OCI-LY1 (cell line): ENCODE measurements at regions not wholly inside any gene's neighbourhood (a gene's known extent, or its start where the extent isn't known, plus 50 kb on each side); places are given as distances from the start of the nearest gene placed in this dataset.

ENCODE experiments used
- H2AFZ ChIP-seq: fragments of 200-600 bp; sonication (generic), shearing (Covaris generic); 2 replicates; pipeline ENCODE4 v1.6.0; 2014; ENCODE audit warnings: antibody characterized with exemption, mild to moderate bottlenecking, low read length
- H3F3A ChIP-seq: fragments of 200-600 bp; sonication (generic), shearing (Covaris generic); 2 replicates; pipeline ENCODE4 v1.6.0; 2014; ENCODE audit warnings: mild to moderate bottlenecking, antibody characterized with exemption, low read length, moderate library complexity; ENCODE audit not compliant: insufficient read depth
- H3K27ac ChIP-seq: fragments of 200-600 bp; sonication (generic); 2 replicates; pipeline ENCODE4 v1.5.1; 2014; ENCODE audit warnings: low read length, mixed run types, mild to moderate bottlenecking, low read depth; ENCODE audit not compliant: poor library complexity, severe bottlenecking
- H3K27me3 ChIP-seq: fragments of 200-600 bp; sonication (generic); 2 replicates; pipeline ENCODE4 v1.6.0; 2014; ENCODE audit warnings: antibody characterized with exemption, mild to moderate bottlenecking, low read length, moderate library complexity; ENCODE audit not compliant: insufficient read depth
- H3K36me3 ChIP-seq: fragments of 200-600 bp; sonication (generic); 2 replicates; pipeline ENCODE4 v1.6.1; 2014; ENCODE audit warnings: mild to moderate bottlenecking, antibody characterized with exemption, low read length, moderate library complexity, mixed read lengths; ENCODE audit not compliant: insufficient read depth
- H3K4me1 ChIP-seq: fragments of 200-600 bp; sonication (generic); 2 replicates; pipeline ENCODE4 v1.5.1; 2014; ENCODE audit warnings: mild to moderate bottlenecking, low read length, moderate library complexity; ENCODE audit not compliant: insufficient read depth, severe bottlenecking
- H3K4me2 ChIP-seq: fragments of 200-600 bp; sonication (generic), shearing (Covaris generic); 2 replicates; pipeline ENCODE4 v1.6.1; 2014; ENCODE audit warnings: low read length
- H3K4me3 ChIP-seq: fragments of 200-600 bp; sonication (generic); 2 replicates; pipeline ENCODE4 v1.5.1; 2014; ENCODE audit warnings: low read length, low read depth, mild to moderate bottlenecking, mixed read lengths; ENCODE audit not compliant: poor library complexity, severe bottlenecking
- H3K79me2 ChIP-seq: fragments of 200-600 bp; shearing (Covaris generic); 2 replicates; pipeline ENCODE4 v1.6.1; 2016; ENCODE audit warnings: mixed run types, low read length, mixed read lengths; ENCODE audit not compliant: insufficient read depth
- H3K9ac ChIP-seq: fragments of 200-600 bp; sonication (generic), shearing (Covaris generic); 2 replicates; pipeline ENCODE4 v1.6.1; 2014; ENCODE audit warnings: mild to moderate bottlenecking, low read length, mixed read lengths
- H3K9me2 ChIP-seq: fragments of 200-600 bp; sonication (generic), shearing (Covaris generic); 2 replicates; pipeline ENCODE4 v1.6.1; 2014; ENCODE audit warnings: low read depth, mild to moderate bottlenecking, low read length, mixed read lengths
- H3K9me3 ChIP-seq: fragments of 200-600 bp; shearing (Covaris generic); 2 replicates; pipeline ENCODE4 v1.6.1; 2014; ENCODE audit warnings: low read length, mixed read lengths
- H4K20me1 ChIP-seq: fragments of 200-600 bp; sonication (generic), shearing (Covaris generic); 2 replicates; pipeline ENCODE4 v1.6.0; 2016; ENCODE audit warnings: mild to moderate bottlenecking, low read length; ENCODE audit not compliant: insufficient read depth
- EZH2 ChIP-seq: fragments of 200-600 bp; sonication (generic), shearing (Covaris generic); IDR thresholded peaks from 2 replicates; pipeline ENCODE4 v1.8.0; 2017; ENCODE audit warnings: borderline replicate concordance, mixed run types, mild to moderate bottlenecking, antibody characterized with exemption, low read length, moderate library complexity, mixed read lengths
- TF ChIP-seq, protein P1 (sequence below): fragments of 200-600 bp; sonication (generic), shearing (Covaris generic); IDR thresholded peaks from 2 replicates; pipeline ENCODE4 v1.5.1; 2017; ENCODE audit warnings: mild to moderate bottlenecking, antibody characterized with exemption, low read length, moderate library complexity, mixed read lengths

GRCh38 chr3:15884132-15884531 lies 86.4 kb upstream of the ANKRD28 start:
- no peak overlapping the region for H3K9ac ChIP-seq
- no peaks in the 10 kb centered on the region for H3K4me1 ChIP-seq
- no peaks in the 10 kb centered on the region for H3K9me2 ChIP-seq
- H3K36me3 ChIP-seq, result no peaks in the 10 kb centered on the region
- no peaks in the 10 kb centered on the region for H3K27me3 ChIP-seq
- TF ChIP-seq, protein P1, sequence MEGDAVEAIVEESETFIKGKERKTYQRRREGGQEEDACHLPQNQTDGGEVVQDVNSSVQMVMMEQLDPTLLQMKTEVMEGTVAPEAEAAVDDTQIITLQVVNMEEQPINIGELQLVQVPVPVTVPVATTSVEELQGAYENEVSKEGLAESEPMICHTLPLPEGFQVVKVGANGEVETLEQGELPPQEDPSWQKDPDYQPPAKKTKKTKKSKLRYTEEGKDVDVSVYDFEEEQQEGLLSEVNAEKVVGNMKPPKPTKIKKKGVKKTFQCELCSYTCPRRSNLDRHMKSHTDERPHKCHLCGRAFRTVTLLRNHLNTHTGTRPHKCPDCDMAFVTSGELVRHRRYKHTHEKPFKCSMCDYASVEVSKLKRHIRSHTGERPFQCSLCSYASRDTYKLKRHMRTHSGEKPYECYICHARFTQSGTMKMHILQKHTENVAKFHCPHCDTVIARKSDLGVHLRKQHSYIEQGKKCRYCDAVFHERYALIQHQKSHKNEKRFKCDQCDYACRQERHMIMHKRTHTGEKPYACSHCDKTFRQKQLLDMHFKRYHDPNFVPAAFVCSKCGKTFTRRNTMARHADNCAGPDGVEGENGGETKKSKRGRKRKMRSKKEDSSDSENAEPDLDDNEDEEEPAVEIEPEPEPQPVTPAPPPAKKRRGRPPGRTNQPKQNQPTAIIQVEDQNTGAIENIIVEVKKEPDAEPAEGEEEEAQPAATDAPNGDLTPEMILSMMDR, result no peak
- no peak for TF ChIP-seq EZH2
- no peak overlapping the region for H3K27ac ChIP-seq
- H3K4me2 ChIP-seq, result no peak overlapping the region
- no peaks in the 10 kb centered on the region for H3K9me3 ChIP-seq
- no peaks in the 10 kb centered on the region for H3F3A ChIP-seq
- H3K4me3 ChIP-seq, result no peak overlapping the region
- H2AFZ ChIP-seq, result no peak overlapping the region
- no peaks in the 10 kb centered on the region for H4K20me1 ChIP-seq
- H3K79me2 ChIP-seq, result no peaks in the 10 kb centered on the region

DNA sequence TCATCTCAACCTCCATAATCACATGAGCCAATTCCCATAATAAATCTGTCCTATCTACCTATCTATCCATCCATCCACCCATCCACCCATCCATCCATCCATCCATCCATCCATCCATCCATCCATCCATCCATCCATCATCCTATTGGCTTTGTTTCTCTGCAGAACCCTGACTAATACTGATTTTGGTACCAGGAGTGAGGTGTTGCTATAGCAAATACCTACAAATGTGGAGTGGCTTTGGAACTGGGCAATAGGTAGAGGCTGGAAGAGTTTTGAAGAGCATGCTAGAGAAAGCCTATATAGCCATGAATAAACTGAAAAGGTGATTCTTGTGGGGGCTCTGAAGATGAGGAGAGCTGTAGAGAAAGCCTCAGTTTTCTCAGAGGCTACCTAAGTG lies 88.7 kb upstream of the ANKRD28 start:
- Histone ChIP-seq H3K9me3 (no peaks in the 10 kb centered on the region), H3K9me2 (no peaks in the 10 kb centered on the region), H3F3A (no peaks in the 10 kb centered on the region), H3K79me2 (no peaks in the 10 kb centered on the region), H4K20me1 (no peaks in the 10 kb centered on the region), H3K4me1 (no peaks in the 10 kb centered on the region), H3K27ac (no peak overlapping the region), H2AFZ (no peak overlapping the region), H3K9ac (no peak overlapping the region), H3K4me2 (no peak overlapping the region), H3K4me3 (no peak overlapping the region), H3K36me3 (no peaks in the 10 kb centered on the region; the same call in 1 of the 2 replicates), H3K27me3 (no peaks in the 10 kb centered on the region)
- TF ChIP-seq EZH2, result no peak
- TF ChIP-seq, protein P1, result no peak

DNA sequence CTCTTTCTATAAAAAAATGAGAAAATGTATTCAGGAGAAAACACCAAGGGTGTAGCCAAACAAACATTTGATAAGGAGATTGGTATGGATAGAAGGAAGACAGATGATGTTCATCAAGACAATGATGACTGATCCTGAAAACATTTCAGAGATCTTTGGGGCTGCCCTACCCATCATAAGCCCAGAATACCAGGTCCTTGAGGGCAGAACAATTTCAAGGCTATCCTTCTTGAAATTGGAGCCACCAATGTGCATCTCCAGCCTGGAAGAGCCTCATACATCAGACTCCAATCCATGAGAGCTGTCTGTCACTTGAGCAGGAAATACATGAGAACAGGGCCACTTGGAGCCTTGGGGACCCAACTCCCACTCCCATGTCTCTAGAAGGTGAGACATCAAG lies 89.5 kb upstream of the ANKRD28 start:
- H3K4me2 ChIP-seq, result no peak overlapping the region
- H3F3A ChIP-seq, result no peaks in the 10 kb centered on the region
- TF ChIP-seq EZH2, result no peak
- TF ChIP-seq, protein P1, result no peak
- H3K9ac ChIP-seq, result no peak overlapping the region
- H3K4me1 ChIP-seq, result no peaks in the 10 kb centered on the region
- no peak overlapping the region for H3K27ac ChIP-seq
- H3K9me3 ChIP-seq, result no peaks in the 10 kb centered on the region
- no peaks in the 10 kb centered on the region for H3K79me2 ChIP-seq
- H3K4me3 ChIP-seq, result no peak overlapping the region
- no peaks in the 10 kb centered on the region for H4K20me1 ChIP-seq
- no peaks in the 10 kb centered on the region for H3K27me3 ChIP-seq
- H3K9me2 ChIP-seq, result no peaks in the 10 kb centered on the region
- H2AFZ ChIP-seq, result no peak overlapping the region
- no peaks in the 10 kb centered on the region; the same call in 1 of the 2 replicates for H3K36me3 ChIP-seq
